ENCODE measurements at regions not wholly inside any gene's neighbourhood (a gene's known extent, or its start where the extent isn't known, plus 50 kb on each side); places are given as distances from the start of the nearest gene placed in this dataset.
"Not testable (repeated sequence)": the region's sequence is repeated elsewhere in the genome, so short reads cannot be mapped to it uniquely, and the experiment has no call there.

DNA sequence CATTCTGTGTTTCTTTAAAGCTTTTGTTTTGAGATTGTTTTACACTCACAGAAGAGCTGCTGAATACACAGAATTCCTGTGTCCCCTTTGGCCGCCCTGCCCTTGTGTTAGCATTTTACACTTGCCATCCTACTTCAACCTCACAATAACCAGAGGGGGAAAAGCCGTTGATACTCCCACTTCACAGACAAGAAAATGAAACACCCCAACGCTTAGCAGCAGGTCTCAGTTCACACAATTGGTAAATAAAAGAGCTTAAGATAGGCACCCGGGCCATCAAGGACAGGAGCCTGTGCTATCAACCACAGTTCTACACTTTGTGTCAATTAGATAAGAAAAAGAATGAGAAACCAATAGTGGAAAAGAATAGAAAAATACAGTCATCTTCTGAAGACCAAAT lies 178.0 kb downstream of the SYK start:
- DNase-seq (ENCODE audit: low read depth): no peak

GRCh38 chr9:90981726-90982125 lies 180.1 kb downstream of the SYK start:
- DNase-seq (ENCODE audit: low read depth): no peak

- no peak for DNase-seq (ENCODE audit: low read depth)
These were observed 181.8 kb downstream of the SYK start for GRCh38 chr9:90983394-90983793.

DNA sequence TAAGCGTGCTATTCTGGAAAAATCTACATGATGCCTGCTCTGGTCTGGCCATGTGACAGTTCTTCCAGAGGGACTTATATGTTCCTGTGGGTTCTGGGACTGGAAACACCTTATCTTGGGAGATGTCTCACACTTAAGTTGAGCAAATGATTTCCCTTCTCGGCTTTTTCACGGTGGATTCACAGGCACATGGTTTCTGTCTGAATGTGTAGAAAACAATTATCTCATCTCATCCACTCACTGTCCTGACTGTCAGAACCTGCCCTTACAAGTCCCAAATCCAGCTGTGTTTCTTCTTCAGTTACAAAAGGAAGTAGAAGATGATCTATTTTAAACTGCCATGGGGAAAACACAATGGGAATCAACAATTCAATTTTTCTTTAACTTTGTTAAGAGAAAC lies 184.0 kb downstream of the SYK start:
- no peak for DNase-seq (ENCODE audit: low read depth)

- no peak for DNase-seq (ENCODE audit: low read depth)
These were observed 184.5 kb downstream of the SYK start for GRCh38 chr9:90986161-90986560.

- no peak for DNase-seq (ENCODE audit: low read depth)
These were observed 185.9 kb downstream of the SYK start for GRCh38 chr9:90987566-90987965.

DNA sequence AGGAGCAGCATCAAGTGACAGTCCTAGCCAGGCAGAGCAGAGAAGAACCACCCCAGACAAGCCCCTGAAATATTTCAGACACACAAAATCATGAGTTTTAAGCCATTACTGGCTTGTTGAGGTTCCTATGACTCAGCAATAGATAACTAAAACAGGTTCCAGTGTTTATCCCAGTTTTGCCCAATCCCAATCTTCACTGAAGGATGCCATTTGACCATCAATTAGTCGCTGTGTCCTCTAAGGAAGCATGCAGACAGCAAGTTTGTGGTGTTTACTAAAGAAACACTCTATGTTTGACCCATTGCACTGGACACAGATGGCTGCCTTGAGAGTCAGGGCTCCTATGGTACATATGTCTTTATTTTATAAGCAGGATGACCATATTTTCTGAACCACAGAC lies 186.7 kb downstream of the SYK start:
- DNase-seq (ENCODE audit: low read depth): no peak

DNA sequence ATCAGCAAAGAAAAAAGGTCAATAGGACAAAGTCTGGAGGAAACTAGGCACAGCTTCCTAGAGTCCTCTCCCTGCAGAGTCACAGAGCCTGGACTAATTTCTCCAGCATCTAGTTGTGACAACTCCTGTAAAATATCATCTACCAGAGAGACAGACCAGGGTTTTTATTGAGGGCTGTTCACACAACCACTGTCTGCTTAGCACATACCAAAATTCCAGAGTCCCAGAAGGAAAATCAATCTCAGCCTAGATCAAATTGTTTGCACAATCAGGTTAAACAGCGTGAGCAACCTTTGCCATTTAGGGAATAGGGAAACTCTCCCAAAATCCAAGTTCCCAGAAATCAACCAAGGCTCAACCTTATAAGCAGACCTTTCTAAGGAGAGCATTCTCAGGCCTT lies 190.3 kb downstream of the SYK start:
- DNase-seq (ENCODE audit: low read depth): no peak

- DNase-seq (ENCODE audit: low read depth): no peak
These were observed 193.9 kb downstream of the SYK start for GRCh38 chr9:90995516-90995915.

GRCh38 chr9:90996154-90997065 lies 194.8 kb downstream of the SYK start:
- DNase-seq (ENCODE audit: low read depth): no peak

DNA sequence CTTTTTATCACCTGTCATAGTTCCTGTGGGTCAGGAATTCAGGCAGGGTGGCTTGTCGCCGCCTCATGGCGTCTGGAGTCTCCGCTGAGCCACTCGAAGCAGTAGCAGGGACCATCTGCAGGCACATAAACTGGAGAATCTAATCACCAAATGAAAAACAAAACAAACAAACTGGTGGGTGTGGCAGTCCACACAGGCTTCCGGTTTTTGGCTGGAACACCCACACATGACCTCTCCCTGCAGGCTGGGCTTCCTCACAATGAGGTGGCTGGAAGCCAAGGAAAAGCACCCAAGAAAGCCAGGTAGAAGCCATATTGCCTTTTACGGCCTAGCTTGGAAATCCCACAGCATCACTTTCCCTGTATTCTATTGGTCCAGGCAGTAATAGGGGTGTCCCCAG lies 197.0 kb downstream of the SYK start:
- no peak for DNase-seq (ENCODE audit: low read depth)

- DNase-seq (ENCODE audit: low read depth): no peak
These were observed 198.1 kb downstream of the SYK start for GRCh38 chr9:90999425-91000397.

DNA sequence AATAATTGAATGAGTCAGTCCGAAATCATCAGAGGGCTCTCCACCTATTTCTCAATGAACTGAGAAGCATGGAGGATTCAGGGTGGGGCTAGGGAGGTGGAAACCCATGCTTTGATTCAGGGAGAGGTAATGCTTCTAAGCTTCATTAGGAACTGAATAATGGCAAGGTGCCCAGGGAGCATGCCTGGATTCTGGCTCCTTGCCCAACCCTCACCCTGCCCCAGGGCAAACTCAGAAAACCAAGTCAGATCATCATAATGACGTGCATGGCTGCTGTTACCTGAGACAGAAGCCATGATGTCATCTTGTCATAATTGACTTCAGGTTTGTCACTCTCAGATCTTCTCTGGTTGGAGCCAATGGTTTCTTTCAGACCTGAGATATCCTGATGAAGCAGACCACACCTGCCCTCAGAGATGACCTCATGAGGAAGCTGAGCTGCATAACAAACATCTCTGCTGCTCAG lies 199.6 kb downstream of the SYK start:
- DNase-seq (ENCODE audit: low read depth): peak; percentile 72

GRCh38 chr9:91004484-91004883 lies 202.9 kb downstream of the SYK start:
- no peak for DNase-seq (ENCODE audit: low read depth)

DNA sequence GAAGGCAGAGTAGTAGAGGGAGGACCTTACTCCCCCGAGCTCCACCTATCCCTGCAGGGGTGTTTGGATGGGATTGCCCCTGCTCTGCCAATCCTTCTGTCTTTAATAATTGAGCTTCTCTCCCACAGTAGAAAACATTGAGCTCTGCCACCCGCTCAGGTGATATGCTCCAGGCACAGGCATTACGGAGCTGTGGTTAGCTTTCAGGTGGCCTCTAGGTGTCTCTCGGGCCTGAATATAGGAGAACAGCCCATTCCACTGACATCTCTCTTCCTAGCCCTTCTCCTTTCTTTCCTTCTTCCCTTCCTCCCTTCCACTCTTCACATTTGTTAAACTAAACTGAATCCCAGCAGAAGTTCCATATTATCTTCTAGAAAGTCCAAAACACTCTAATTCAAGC lies 203.4 kb downstream of the SYK start:
- DNase-seq (ENCODE audit: low read depth): no peak

DNA sequence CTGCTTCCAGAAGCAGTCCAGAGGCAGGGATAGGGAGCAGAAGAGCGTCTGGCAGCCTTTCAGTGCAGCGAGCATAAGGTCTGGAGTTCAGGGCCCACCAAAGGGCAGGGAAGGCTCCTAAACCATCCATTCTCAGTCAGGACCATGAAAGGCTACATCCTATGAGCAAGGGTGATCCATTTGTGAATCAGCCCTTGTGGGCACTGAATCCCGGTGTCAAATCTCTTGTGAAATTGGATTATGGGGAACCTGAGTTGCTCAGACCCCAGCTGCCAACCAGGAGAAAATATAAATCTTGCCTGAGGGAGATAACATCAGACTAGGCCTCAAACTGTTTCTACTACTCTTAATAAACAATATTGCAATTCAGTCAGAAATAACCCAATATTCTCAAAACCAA lies 204.4 kb downstream of the SYK start:
- DNase-seq (ENCODE audit: low read depth): no peak

DNA sequence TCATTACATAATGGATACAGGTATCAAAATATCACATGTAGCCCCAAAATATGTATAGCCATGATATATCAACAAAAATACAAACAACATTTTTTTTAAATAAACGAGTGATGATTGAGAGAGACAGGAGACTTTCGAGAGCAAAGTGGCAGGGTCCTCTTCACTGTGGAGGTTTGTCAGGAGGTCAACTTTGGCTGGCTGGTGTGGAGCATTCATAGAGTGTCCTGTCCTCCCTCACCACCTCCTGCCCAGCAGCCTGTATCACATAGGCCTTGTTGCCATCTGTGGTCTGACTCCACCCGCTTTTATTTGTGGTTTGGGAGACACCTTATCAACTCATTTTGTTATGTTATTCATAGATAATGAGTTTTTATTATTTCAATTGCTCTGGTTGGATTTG lies 206.9 kb downstream of the SYK start:
- no peak for DNase-seq (ENCODE audit: low read depth)

GRCh38 chr9:91011891-91012290 lies 210.3 kb downstream of the SYK start:
- no peak for DNase-seq (ENCODE audit: low read depth)

GRCh38 chr9:91012933-91013841 lies 211.6 kb downstream of the SYK start:
- no peak for DNase-seq (ENCODE audit: low read depth)

DNA sequence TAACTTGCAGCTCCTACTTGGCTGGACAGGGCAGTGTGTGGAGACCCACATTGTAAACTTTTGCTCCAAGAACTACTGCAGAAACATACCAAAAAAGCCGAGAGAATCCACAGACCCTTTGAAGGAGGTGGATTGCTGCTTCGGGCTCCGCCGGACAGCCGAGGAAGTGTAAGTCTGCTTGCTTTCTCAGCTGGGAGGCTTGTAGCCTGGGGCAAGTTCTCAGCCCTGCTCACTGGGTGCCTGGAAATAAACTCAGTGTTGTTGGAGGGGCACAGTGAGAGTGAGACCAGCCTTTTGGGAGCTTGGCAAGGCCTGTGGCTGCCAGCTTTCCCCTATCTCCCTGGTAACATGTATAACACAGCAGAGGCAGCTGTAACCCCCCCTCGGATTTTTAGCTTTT lies 215.6 kb downstream of the SYK start:
- no peak for DNase-seq (ENCODE audit: low read depth)

- not testable (repeated sequence) for DNase-seq (ENCODE audit: low read depth)
These were observed 218.3 kb downstream of the SYK start for GRCh38 chr9:91019871-91020270.

GRCh38 chr9:91021656-91022055 lies 220.0 kb downstream of the SYK start:
- DNase-seq (ENCODE audit: low read depth): not testable (repeated sequence)

All from HS-5 (cell line).